Muscle of leg (tissue), 3 donors: ENCODE measurements at regions not wholly inside any gene's neighbourhood (a gene's known extent, or its start where the extent isn't known, plus 50 kb on each side); places are given as distances from the start of the nearest gene placed in this dataset.

Source experiments
- DNase-seq: peaks from one replicate; pipeline ENCODE4 v3.0.0; 2013
- H3K27ac ChIP-seq: one replicate; pipeline ENCODE4 v1.5.1; 2013; ENCODE audit warnings: mild to moderate bottlenecking, low read length, control low read depth
- H3K27me3 ChIP-seq: one replicate; pipeline ENCODE4 v1.6.1; 2013; ENCODE audit warnings: low read length; ENCODE audit not compliant: control insufficient read depth, insufficient read depth
- H3K36me3 ChIP-seq: one replicate; pipeline ENCODE4 v1.6.1; 2013; ENCODE audit warnings: low read length; ENCODE audit not compliant: control insufficient read depth, insufficient read depth
- H3K4me1 ChIP-seq: one replicate; pipeline ENCODE4 v1.6.1; 2013; ENCODE audit warnings: low read length; ENCODE audit not compliant: control insufficient read depth, insufficient read depth
- H3K4me3 ChIP-seq: one replicate; pipeline ENCODE4 v1.5.1; 2013; ENCODE audit warnings: low read length, control low read depth
- H3K9me3 ChIP-seq: replicated peaks from 2 replicates; pipeline ENCODE4 v1.6.1; 2013; ENCODE audit warnings: low read depth, low read length; ENCODE audit not compliant: control insufficient read depth
- WGBS: methylation state at CpG from one replicate; pipeline ENCODE4 v1.1.5; 2013; ENCODE audit warnings: missing lambda C conversion rate; ENCODE audit not compliant: insufficient coverage; 5-methylcytosine and 5-hydroxymethylcytosine counted together

DNA sequence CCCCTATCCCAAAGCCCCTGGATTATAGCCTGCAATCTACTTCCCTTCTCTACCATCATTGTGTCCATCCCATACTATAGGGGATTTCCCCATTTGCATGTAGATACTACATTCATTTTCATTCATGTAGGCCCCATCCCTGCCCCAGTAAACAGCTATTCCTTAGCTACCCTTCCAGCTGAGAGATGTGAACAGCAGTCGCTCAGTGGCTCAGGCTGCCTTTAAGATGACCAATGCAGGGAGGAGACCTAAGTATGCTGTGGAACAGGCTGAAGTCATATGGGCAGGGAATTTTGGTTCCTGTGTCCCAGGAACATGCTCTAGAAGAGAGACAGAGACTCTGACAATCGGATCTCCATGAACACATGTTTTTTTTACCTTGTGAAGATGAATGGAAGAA is 481.2 kb upstream of the SYT1 start:
- no peaks in the 10 kb centered on the region for H3K36me3 ChIP-seq
- DNase-seq, result no peak
- WGBS, result 100% methylated on average over 1 of the region's 2 CpGs

DNA sequence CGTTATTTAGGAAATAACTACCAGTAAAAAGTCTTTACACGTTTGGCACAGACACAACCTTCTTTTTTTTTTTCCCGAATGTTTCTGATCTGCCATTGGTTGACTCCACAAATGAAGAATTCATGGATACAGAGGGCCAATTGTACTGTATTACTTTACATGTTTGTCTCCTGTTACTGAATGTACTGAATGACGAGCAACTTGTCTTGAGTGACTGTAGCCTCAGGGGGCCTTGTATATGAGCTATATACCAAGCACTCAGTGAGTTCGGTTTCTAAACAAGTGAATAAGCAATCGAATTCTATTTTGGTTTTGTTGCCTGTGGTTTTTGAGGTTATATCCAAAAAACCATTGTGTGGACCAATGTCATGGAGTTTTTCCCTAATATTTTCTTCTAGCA is 480.0 kb upstream of the SYT1 start:
- no peaks in the 10 kb centered on the region for H3K4me1 ChIP-seq
- DNase-seq, result no peak
- H3K9me3 ChIP-seq, result no peaks in the 10 kb centered on the region
- H3K27me3 ChIP-seq, result no peaks in the 10 kb centered on the region
- H3K4me3 ChIP-seq, result no peak overlapping the region
- no peak overlapping the region for H3K27ac ChIP-seq
- no peaks in the 10 kb centered on the region for H3K36me3 ChIP-seq
- no CpG with 5 or more reads among the region's 6 CpGs for WGBS

More for the DNA sequence above, 481.2 kb upstream of the SYT1 start:
- Histone ChIP-seq H3K27ac (no peak overlapping the region), H3K4me1 (no peaks in the 10 kb centered on the region), H3K4me3 (no peak overlapping the region), H3K9me3 (peaks cover 4% of the 10 kb centered on the region), H3K27me3 (no peaks in the 10 kb centered on the region)

- Histone ChIP-seq H3K4me3 (no peak overlapping the region), H3K27ac (no peak overlapping the region), H3K4me1 (no peaks in the 10 kb centered on the region), H3K9me3 (no peaks in the 10 kb centered on the region), H3K36me3 (no peaks in the 10 kb centered on the region), H3K27me3 (no peaks in the 10 kb centered on the region)
- no peak for DNase-seq
- no CpG with 5 or more reads among the region's 2 CpGs for WGBS
Observed at GRCh38 chr12:78385541-78385940, 479.0 kb upstream of the SYT1 start.

- H3K4me1 ChIP-seq, result no peaks in the 10 kb centered on the region
- WGBS, result no CpG with 5 or more reads among the region's 2 CpGs
- no peaks in the 10 kb centered on the region for H3K9me3 ChIP-seq
- no peak for DNase-seq
- no peaks in the 10 kb centered on the region for H3K27me3 ChIP-seq
- no peak overlapping the region for H3K4me3 ChIP-seq
- no peak overlapping the region for H3K27ac ChIP-seq
- H3K36me3 ChIP-seq, result no peaks in the 10 kb centered on the region
Observed at GRCh38 chr12:78386871-78387270, 477.7 kb upstream of the SYT1 start.

DNA sequence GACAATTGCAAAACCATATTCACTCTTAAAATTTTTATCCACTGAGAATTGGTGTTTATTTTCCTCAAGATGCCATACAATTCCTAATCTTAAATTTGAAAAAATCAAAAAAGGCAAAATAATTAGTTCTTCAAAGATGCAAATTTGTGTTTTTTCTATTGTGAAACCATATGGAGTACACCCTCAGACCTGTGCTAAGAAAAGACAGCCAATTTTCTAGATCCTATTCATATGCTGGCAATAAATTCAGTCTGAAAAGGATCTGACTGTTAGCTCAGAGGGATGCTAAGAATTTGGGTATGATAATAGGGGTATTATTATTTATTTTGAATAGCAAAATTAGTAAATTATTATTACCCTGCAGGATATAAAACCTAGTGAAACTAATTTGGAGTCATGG is 476.9 kb upstream of the SYT1 start:
- H3K27ac ChIP-seq, result no peak overlapping the region
- DNase-seq, result no peak
- H3K9me3 ChIP-seq, result no peaks in the 10 kb centered on the region
- no peaks in the 10 kb centered on the region for H3K27me3 ChIP-seq
- H3K4me1 ChIP-seq, result no peaks in the 10 kb centered on the region
- no peak overlapping the region for H3K4me3 ChIP-seq
- H3K36me3 ChIP-seq, result no peaks in the 10 kb centered on the region

DNA sequence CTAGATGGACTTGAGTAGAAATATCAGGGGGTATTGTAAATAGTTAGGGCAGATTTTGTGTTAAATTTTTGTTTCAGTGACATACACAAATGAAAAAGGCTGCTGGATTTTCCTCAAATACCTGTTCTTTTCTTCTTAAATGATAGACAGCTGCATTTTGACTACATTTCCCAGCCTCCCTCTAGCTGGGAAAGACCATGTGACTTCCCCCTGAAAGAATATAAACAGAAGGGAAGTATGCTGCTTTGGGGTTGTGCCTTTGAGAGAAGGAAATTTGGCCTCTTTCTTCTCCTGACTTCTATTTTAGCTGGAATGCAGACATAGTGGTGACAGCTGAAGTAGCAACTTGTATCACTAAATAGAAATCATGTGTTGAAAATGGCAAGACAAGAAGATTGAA is 476.1 kb upstream of the SYT1 start:
- DNase-seq, result peak; percentile 4
- no peaks in the 10 kb centered on the region for H3K36me3 ChIP-seq

DNA sequence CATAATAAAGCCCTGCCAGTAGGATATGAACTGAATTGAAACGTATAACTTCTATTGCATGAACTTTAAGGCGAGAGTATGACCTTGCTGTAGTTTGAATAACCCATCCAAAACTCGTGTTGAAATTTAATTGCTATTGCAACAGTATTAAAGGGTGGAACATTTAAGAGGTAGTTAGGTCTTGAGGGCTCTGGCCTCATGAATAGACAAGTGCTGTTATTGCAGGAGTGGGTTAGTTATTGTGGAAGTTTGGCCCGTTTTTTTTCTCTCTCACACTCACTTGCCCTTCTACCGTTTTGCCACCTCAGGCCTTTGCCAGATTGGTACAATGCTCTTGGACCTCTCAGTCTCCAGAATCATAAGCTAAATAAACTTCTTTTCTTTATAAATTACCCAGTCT is 473.7 kb upstream of the SYT1 start:
- no peak for DNase-seq
- no peak overlapping the region for H3K27ac ChIP-seq
- H3K27me3 ChIP-seq, result no peaks in the 10 kb centered on the region
- H3K9me3 ChIP-seq, result no peaks in the 10 kb centered on the region
- no peak overlapping the region for H3K4me3 ChIP-seq
- no peaks in the 10 kb centered on the region for H3K4me1 ChIP-seq
- 78% methylated on average over 3 of the region's 5 CpGs for WGBS
- H3K36me3 ChIP-seq, result no peaks in the 10 kb centered on the region

More for the DNA sequence above, 476.1 kb upstream of the SYT1 start:
- Histone ChIP-seq H3K27ac (no peak overlapping the region), H3K27me3 (no peaks in the 10 kb centered on the region), H3K9me3 (no peaks in the 10 kb centered on the region), H3K4me1 (no peaks in the 10 kb centered on the region), H3K4me3 (no peak overlapping the region)

- Histone ChIP-seq H3K27ac (no peak overlapping the region), H3K36me3 (no peaks in the 10 kb centered on the region), H3K9me3 (no peaks in the 10 kb centered on the region), H3K27me3 (no peaks in the 10 kb centered on the region), H3K4me1 (no peaks in the 10 kb centered on the region), H3K4me3 (no peak overlapping the region)
- DNase-seq, result peak; percentile 49
- no CpG with 5 or more reads among the region's 2 CpGs for WGBS
Observed at GRCh38 chr12:78392918-78393317, 471.7 kb upstream of the SYT1 start.

- no peaks in the 10 kb centered on the region for H3K27me3 ChIP-seq
- WGBS, result no CpG with 5 or more reads among the region's 1 CpG
- no peak overlapping the region for H3K27ac ChIP-seq
- H3K36me3 ChIP-seq, result no peaks in the 10 kb centered on the region
- no peaks in the 10 kb centered on the region for H3K9me3 ChIP-seq
- H3K4me3 ChIP-seq, result no peak overlapping the region
- H3K4me1 ChIP-seq, result no peaks in the 10 kb centered on the region
- DNase-seq, result no peak
Observed at GRCh38 chr12:78395961-78396360, 468.6 kb upstream of the SYT1 start.

GRCh38 chr12:78396538-78396937 is 468.0 kb upstream of the SYT1 start:
- no peak for DNase-seq
- Histone ChIP-seq H3K4me1 (no peaks in the 10 kb centered on the region), H3K4me3 (no peak overlapping the region), H3K36me3 (no peaks in the 10 kb centered on the region), H3K27me3 (no peaks in the 10 kb centered on the region), H3K27ac (no peak overlapping the region), H3K9me3 (no peaks in the 10 kb centered on the region)
- no CpG with 5 or more reads among the region's 1 CpG for WGBS

- no peaks in the 10 kb centered on the region for H3K27me3 ChIP-seq
- H3K27ac ChIP-seq, result no peak overlapping the region
- no peaks in the 10 kb centered on the region for H3K4me1 ChIP-seq
- no peaks in the 10 kb centered on the region for H3K9me3 ChIP-seq
- H3K36me3 ChIP-seq, result no peaks in the 10 kb centered on the region
- DNase-seq, result no peak
- no CpG with 5 or more reads among the region's 2 CpGs for WGBS
- no peak overlapping the region for H3K4me3 ChIP-seq
Observed at GRCh38 chr12:78398750-78399149, 465.8 kb upstream of the SYT1 start.
